ENCODE measurements at regions not wholly inside any gene's neighbourhood (a gene's known extent, or its start where the extent isn't known, plus 50 kb on each side); places are given as distances from the start of the nearest gene placed in this dataset.

GRCh38 chr19:31179471-31179852 is 169.8 kb downstream of the TSHZ3 start:
- TF ChIP-seq CTCF (IDR thresholded peaks at IDR 0.05) (no peak), POLR2A (IDR thresholded peaks at IDR 0.05) (no peak)
